PC-3 (cell line): ENCODE measurements at regions not wholly inside any gene's neighbourhood (a gene's known extent, or its start where the extent isn't known, plus 50 kb on each side); places are given as distances from the start of the nearest gene placed in this dataset.

Source experiments
- ATAC-seq: fragments of 200-7000 bp; cut with Tn5 transposase; 2 replicates; pipeline ENCODE4 v1.9.1; 2020; ENCODE audit warnings: mild to moderate bottlenecking, moderate library complexity
- BruUV-seq: library from RNA; stranded (reverse); fragments of 400-500 nt; replicated peaks from 2 replicates; lab custom pipeline; 2021; lab: Mats Ljungman, UMichigan
- CTCF ChIA-PET: fragments of 300-600 bp; sonication (Branson Sonifier 250); formaldehyde crosslinking; loops from one replicate; lab custom pipeline; 2022; ENCODE audit warnings: antibody characterized with exemption; lab: Charles Lee
- POLR2A ChIA-PET: fragments of 300-600 bp; sonication (Branson Sonifier 250); formaldehyde crosslinking; loops from one replicate; lab custom pipeline; 2022; ENCODE audit warnings: antibody characterized with exemption; ENCODE audit not compliant: unreplicated experiment; lab: Charles Lee
- DNase-seq: peaks from one replicate; pipeline ENCODE4 v3.0.0-alpha.2; 2015
- H2AFZ ChIP-seq: fragments of 300-600 bp; sonication (generic); 2 replicates; pipeline ENCODE4 v1.6.0; 2016; ENCODE audit warnings: antibody characterized with exemption, low read length
- H3F3A ChIP-seq: fragments of 300-600 bp; sonication (generic); one replicate; pipeline ENCODE4 v1.6.0; 2017; ENCODE audit warnings: antibody characterized with exemption, low read length, control low read depth, mild to moderate bottlenecking; ENCODE audit not compliant: unreplicated experiment
- H3K27ac ChIP-seq: fragments of 300-600 bp; sonication (generic); 2 replicates; pipeline ENCODE4 v1.5.1; 2016; ENCODE audit warnings: mild to moderate bottlenecking, low read length
- H3K27me3 ChIP-seq: fragments of 300-600 bp; sonication (generic); 2 replicates; pipeline ENCODE4 v1.6.1; 2016; ENCODE audit warnings: low read length, mixed read lengths
- H3K36me3 ChIP-seq: fragments of 300-600 bp; sonication (generic); 2 replicates; pipeline ENCODE4 v1.6.1; 2016; ENCODE audit warnings: low read depth, mixed run types, low read length, mixed read lengths
- H3K4me1 ChIP-seq: fragments of 300-600 bp; sonication (generic); 2 replicates; pipeline ENCODE4 v1.5.1; 2016; ENCODE audit warnings: low read length; ENCODE audit not compliant: insufficient read depth
- H3K4me2 ChIP-seq: fragments of 300-600 bp; sonication (generic); 2 replicates; pipeline ENCODE4 v1.6.0; 2016; ENCODE audit warnings: low read length
- H3K4me3 ChIP-seq: fragments of 300-600 bp; sonication (generic); 2 replicates; pipeline ENCODE4 v1.5.1; 2016; ENCODE audit warnings: mild to moderate bottlenecking, low read length, mixed read lengths
- H3K79me2 ChIP-seq: fragments of 300-600 bp; sonication (generic); 2 replicates; pipeline ENCODE4 v1.6.1; 2017; ENCODE audit warnings: low read length, mixed read lengths
- H3K9ac ChIP-seq: fragments of 300-600 bp; sonication (generic); 2 replicates; pipeline ENCODE4 v1.6.0; 2016; ENCODE audit warnings: mild to moderate bottlenecking, low read length
- H3K9me2 ChIP-seq: fragments of 300-600 bp; sonication (generic); replicated peaks from 2 replicates; pipeline ENCODE4 v1.6.1; 2016; ENCODE audit warnings: mixed run types, low read length, mixed read lengths
- H3K9me3 ChIP-seq: fragments of 300-600 bp; sonication (generic); 2 replicates; pipeline ENCODE4 v1.6.1; 2016; ENCODE audit warnings: low read length, mixed read lengths
- H4K20me1 ChIP-seq: fragments of 300-600 bp; sonication (generic); 2 replicates; pipeline ENCODE4 v1.6.1; 2016; ENCODE audit warnings: low read length, mixed read lengths
- CTCF ChIP-seq: fragments of 300-600 bp; sonication (generic); conservative IDR thresholded peaks from 2 replicates; pipeline ENCODE4 v1.5.1; 2017; ENCODE audit warnings: antibody characterized with exemption, low read depth, mild to moderate bottlenecking, low read length
- EZH2 ChIP-seq: fragments of 300-600 bp; sonication (generic); IDR thresholded peaks from one replicate; pipeline ENCODE4 v1.6.1; 2017; ENCODE audit warnings: antibody characterized with exemption, mild to moderate bottlenecking, low read length; ENCODE audit not compliant: unreplicated experiment
- EZH2phosphoT487 ChIP-seq: fragments of 300-600 bp; sonication (generic); IDR thresholded peaks from 2 replicates; pipeline ENCODE4 v1.6.1; 2018; ENCODE audit warnings: mild to moderate bottlenecking, antibody characterized with exemption, low read length, borderline replicate concordance
- intact Hi-C: fragments of 100-400 bp; cut with micrococcal nuclease; formaldehyde crosslinking; loops from 2 replicates; pipeline ENCODE4 v1.9.0; 2023

GRCh38 chr9:16357828-16358227 is 512.6 kb downstream of the BNC2 start:
- Histone ChIP-seq H3F3A (no peaks in the 10 kb centered on the region), H3K4me2 (no peak overlapping the region), H3K9me3 (no peaks in the 10 kb centered on the region), H3K27me3 (no peaks in the 10 kb centered on the region), H3K4me1 (peaks cover 9% of the 10 kb centered on the region), H3K4me3 (no peak overlapping the region), H3K9me2 (no peaks in the 10 kb centered on the region), H3K79me2 (no peaks in the 10 kb centered on the region), H3K9ac (no peak overlapping the region), H3K27ac (no peak overlapping the region), H3K36me3 (no peaks in the 10 kb centered on the region), H2AFZ (no peak overlapping the region), H4K20me1 (no peaks in the 10 kb centered on the region)
- DNase-seq: no peak
- TF ChIP-seq CTCF: no peak
- TF ChIP-seq EZH2phosphoT487: no peak
- no peak for TF ChIP-seq EZH2
- ATAC-seq: no peak
- POLR2A ChIA-PET: no interaction called here
- intact Hi-C loops: no loop called here
- no TSS peak for BruUV-seq
- CTCF ChIA-PET: no interaction called here

GRCh38 chr9:16358751-16359150 is 511.7 kb downstream of the BNC2 start:
- no peaks in the 10 kb centered on the region for H3K79me2 ChIP-seq
- no peak overlapping the region for H3K27ac ChIP-seq
- no peak overlapping the region for H3K4me2 ChIP-seq
- no peaks in the 10 kb centered on the region for H4K20me1 ChIP-seq
- H3K27me3 ChIP-seq: no peaks in the 10 kb centered on the region
- no peak overlapping the region for H3K9ac ChIP-seq
- intact Hi-C loops: no loop called here
- POLR2A ChIA-PET: no interaction called here
- H3K9me3 ChIP-seq: no peaks in the 10 kb centered on the region
- CTCF ChIA-PET: interaction anchor here (0.7 kb wide), 1 partner anchor 147 kb away, joined by 5 read pairs; no protein-coding TSS in a partner anchor
- no peaks in the 10 kb centered on the region for H3K9me2 ChIP-seq
- ATAC-seq: no peak
- no peaks in the 10 kb centered on the region for H3K36me3 ChIP-seq
- H3F3A ChIP-seq: no peaks in the 10 kb centered on the region
- no TSS peak for BruUV-seq
- H3K4me3 ChIP-seq: no peak overlapping the region
- DNase-seq: no peak
- TF ChIP-seq EZH2phosphoT487 (no peak), EZH2 (no peak), CTCF (no peak)
- H3K4me1 ChIP-seq: no peaks in the 10 kb centered on the region
- H2AFZ ChIP-seq: no peak overlapping the region
